HG03280 (cell line): ENCODE measurements at regions not wholly inside any gene's neighbourhood (a gene's known extent, or its start where the extent isn't known, plus 50 kb on each side); places are given as distances from the start of the nearest gene placed in this dataset.

ENCODE experiments used
- ATAC-seq: cut with Tn5 transposase; IDR thresholded peaks from one replicate; pipeline ENCODE4 v1.9.1; 2021; ENCODE audit warnings: mild to moderate bottlenecking, moderate library complexity; ENCODE audit not compliant: unreplicated experiment

DNA sequence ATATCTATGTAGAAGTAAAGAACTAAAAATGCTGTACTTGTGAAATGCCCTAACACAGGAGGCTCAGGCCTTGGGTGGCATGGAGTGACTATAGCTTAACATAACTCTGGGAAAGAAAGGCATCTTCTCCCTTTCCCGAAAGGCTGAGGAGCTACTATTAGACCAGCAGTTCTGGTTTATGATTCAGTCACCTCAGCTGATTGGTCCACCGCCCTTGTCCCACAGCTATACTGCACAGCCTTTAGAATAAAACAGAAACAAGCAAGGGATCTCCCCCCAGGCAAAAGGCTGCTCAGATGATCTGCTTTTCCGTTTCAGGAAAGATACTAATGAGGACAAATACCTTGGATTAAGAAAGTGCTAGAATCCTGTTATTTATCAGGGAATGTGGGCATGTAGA lies 171.3 kb downstream of the SNCA start:
- ATAC-seq = no peak

DNA sequence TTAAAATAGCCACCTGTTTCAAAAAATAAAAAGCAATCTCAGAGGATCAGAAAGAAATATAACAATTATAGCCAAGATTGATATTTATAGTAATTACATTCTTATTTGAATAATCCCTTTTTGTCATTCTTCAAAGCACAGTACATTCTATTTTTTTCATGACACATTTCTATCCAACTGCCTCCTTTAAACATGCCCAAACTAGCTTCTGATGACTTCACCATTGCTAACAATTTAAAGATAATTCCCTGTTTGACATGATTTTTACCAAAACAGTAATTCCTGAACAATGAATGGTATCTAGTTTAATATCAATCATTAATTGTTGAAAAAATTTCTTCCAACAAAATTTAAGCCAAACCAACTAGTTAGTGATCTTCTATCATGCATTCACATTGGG lies 172.4 kb downstream of the SNCA start:
- ATAC-seq = no peak

DNA sequence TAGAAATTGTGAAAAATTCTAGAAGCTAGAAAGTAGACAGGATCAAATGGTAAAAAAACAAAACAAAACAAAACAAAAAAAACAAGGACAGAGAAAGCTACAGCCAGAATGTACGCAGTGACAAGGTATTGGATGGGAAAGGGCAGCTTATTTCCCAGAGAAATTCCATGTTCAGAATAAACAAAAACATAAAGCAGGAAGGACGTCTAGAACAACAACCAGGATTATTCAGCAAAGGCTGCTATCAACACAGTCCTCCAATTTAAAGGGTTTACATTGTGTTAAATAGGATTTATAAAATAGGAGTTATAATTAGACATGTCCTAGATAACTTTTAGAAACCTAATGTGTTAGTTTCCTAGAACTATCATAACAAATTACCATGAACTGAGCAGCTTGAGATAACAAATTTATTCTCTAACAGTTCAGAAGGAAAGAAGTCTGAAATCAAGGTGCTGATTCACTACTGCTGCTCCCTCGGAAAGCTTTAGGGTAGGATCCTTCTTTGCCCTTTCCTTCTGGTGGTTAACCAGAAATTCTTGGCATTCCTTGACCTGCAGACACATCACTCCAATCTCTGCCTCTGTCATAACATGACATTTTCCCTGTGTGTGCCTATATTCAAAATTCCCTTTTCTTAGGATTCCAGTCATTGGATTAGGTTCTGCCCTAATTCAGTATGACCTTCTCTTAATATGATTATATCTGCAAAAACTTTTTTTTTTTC lies 175.6 kb downstream of the SNCA start:
- no peak for ATAC-seq

DNA sequence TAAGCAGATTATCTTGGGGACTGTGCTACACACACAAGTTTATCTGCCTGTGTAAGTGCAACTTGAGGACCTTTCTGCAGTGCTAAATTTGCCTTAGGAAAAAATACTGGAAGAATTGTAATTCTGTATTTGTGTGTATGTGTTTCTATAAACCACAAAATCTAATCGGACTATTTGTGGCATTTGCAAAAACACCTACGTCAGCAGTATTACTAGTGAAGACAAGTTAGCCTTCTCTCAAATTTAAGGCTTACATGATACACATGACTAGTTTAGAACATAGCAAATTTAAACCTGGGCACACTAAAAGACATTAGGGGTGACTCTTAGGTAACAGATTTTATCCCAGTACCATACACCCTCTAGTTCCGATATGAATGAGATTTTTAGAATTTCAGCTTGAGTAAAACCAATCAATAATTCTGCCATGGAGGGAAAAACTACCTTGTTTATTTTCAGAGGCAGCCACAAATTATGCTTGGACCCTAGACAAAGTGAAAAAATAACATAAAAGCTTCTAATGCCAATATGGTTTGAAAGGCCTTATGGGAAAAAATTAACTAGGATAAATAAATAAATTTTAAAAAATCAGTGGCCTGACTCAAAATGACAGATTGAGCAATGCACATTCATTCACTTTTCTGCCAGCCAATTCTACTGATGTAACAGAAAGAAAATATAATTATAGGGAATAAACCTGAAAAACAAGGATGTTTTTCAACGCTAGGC lies 176.4 kb downstream of the SNCA start:
- no peak for ATAC-seq

DNA sequence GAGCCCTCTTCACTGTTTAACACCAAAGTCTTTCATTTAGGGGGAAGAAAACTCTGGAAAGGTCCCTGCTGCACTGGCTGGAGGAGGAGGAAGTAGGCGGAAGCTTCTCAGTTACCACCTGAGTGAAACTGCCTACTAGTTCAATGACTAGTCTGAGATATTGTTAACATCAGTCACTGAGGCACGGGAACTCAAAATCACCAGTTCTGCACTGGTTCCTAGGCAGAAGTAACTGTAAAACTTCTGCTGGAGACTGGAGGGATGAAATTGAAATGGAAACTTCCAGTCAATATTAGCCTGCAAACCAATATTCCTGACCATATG lies 178.3 kb downstream of the SNCA start:
- peak; percentile 70 for ATAC-seq

DNA sequence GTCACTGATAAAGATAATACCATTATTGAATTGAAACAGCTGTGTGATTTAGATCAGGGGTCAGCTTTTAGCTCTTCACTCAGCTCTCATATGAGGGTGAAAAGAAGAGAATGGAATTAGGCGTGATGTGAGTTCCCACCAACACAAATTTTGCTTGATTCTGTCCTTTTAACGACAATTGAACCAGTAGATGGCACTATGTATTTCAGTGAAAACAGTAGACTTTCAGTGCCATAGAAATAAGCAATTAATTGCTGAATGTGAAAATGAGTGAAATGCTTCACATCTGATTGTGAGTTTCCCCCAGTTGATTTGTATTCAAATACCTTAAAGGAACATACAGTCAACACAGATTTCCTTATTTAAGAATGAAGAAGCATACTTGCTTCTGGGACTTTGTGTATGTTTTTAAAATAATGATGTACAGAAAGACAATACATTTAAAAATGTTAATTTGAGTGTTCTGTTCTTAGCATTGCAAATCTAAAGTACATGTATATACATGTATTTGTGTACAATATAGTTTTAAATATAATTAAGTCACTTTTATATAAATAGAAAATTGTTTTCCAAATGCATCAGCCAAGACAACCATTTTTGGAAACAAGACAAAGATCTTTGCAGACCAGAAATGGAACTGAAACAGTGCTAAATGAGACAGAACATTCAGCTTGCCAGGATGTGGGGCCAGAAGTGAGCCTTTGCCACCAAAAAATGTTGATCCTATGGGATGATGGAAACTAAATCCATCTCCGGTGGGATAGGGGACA lies 178.8 kb downstream of the SNCA start:
- ATAC-seq = peak; percentile 50

DNA sequence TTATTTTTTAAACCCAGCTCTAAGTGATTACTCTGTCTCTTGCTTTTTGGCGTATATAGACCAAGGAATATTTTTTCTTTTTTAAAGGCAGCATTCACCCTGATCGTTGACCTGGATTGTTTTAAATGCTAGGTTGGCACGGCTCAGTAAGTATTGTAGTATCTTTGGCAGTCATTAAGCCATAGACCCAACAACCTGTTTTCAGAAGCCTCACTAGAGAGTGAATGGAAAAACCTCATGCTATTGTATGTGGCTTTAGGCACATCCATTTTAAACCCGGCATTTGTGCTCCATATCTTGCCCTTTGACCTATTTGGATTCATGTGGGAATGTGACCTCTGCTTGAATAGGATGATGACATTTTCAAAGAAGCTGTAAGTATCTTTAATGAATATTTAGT lies 183.9 kb downstream of the SNCA start:
- no peak for ATAC-seq

DNA sequence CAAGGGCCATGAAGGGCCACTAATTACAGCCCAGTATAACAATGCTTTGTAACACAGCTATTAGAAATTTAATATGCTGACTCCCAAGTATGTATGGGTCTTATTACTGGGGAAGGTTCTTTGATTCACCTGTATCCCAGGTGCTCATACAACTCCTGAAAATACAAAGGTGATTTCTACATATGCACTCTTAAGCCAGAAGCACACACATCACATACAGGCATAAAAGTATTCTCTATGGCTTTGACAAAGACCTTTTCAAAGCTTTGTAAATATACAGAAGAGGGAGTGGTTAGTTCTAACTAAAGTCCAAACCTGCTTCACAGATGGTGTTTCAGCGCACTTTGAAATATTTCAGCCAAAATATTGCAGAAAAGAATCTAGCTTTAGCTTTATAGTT lies 191.5 kb downstream of the SNCA start:
- ATAC-seq = no peak

DNA sequence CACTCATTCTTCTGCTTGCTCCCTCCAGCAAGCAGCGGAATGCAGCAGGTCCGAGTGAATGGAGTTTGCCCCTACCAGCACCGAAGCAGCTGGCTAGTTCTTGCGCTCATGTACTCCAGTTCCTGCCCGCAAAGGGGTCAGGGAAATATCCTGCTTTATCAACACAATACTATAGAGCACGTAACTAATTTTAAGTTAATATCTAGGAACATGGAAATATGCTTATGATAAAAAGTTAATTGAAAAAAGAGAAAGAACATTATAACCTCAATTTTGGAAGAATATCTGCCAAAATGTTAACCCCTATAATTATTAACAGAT lies 195.6 kb downstream of the SNCA start:
- no peak for ATAC-seq

DNA sequence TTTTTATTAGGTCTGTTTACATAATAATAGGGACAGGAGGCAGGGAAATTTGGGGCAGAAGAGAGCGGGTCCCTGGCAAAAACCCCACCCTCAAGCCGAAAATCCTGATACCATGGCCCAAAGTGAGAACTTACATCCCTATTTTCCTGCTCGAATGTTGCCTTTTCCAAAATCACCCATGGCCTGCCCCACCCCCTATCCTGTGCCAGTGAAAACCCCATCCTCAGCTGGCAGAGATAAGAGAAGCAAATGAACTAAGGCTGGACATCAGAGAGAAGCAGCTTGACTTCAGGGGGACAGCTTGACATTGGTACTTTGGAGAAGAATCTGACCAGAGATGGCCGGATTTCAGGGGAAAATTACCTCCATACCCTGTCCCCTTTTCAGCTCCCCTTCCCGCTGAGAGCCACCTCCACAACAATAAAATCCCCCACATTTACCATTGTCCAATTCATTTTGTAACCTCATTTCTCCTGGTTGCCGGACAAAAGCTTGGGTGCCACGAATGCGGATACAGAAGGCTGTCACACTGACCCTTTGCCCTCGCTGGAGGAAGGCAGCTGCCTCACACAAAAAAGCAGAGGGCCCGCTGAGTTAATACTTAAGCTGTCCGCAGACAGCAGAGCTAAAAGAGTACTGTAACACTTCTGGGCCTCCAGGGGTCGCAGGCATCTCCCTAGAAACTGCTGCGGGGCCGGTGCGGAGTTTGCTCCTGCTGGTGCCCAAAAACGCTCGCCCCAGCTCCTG lies 196.2 kb downstream of the SNCA start:
- ATAC-seq = peak; percentile 74

DNA sequence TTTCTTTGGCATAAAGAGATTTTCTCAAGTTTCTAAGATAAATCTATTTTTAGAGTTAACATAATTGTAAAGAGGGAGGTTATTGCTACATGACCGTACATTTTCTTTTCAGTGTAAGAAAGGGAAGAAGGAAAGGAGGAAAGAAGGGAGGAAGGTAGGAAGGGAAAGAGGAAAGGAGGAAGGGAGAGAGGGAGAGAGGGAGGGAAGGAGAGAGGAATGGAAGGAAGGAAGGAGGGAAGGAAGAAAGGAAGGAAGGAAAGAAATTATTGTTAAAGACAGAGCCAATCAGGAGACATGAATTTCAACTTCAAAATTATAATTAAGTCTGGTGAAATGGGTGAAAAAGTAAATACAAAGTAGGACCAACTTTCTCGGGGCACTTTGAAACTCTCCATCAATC lies 197.6 kb downstream of the SNCA start:
- ATAC-seq = no peak

DNA sequence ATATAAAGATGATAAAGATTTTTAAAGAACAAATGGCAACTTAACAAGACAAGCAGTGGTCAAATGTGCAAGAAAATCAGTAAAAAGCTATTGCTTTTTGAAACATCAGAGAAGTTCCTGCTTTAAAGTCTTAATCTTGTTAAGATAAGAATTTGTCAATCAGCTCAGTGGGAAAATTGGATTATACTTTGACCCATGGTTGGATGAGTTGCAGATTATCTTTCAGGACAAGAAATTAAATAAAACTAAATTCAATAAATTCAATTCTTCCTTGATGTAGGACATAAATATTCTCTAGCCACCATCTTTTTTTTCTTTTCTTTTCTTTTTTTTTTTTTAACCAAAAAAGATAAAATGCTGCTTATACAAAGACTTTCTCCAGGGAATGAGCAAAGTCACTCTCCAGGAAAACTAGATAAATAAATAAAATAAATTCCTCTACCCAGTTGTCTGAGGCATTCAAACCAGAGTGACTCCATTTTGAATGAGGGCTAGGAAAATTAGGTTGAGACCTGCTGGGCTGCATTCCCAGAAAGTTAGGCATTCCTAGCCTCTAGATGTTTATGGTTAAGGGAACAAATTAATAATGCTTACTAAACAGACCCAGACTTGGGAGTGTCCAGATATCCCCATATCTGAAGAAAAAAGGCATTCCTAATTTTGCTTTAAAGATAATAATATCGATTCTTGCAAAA lies 211.2 kb downstream of the SNCA start:
- ATAC-seq = no peak

DNA sequence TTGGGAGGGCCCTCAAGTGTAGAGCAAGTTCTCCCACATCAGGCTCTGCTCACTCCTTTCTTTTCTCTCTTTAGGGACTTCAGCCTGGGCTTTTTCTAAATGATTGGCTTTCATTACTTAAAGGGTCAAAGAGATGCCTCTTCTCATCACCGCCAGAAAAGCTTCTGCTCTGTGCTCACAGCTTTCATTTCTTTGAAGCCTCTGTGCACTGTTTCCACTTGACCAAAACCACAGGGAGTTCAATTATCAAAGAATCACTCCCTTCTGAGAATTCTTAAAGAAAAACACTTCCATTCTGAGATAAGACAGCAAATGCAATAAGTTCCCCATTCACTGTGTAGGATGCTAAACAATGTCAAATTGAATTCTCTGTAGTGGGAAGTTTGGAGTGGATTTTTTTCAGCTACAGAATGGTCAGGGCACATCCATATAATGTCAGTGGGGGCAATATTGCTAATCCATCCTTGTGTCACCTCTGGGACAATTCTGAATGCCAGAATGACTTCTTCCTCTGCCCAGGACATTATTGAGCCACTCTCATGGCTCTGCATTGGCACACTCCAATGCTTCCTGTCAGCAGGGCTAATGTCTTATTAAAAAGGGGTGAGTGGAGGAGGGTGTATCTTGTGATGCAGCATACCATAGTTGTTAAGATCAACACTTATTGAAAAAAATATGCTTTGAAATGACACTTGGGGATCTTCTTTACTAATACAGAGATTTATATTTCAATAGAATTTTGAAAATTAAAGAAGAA lies 217.6 kb downstream of the SNCA start:
- ATAC-seq = no peak

DNA sequence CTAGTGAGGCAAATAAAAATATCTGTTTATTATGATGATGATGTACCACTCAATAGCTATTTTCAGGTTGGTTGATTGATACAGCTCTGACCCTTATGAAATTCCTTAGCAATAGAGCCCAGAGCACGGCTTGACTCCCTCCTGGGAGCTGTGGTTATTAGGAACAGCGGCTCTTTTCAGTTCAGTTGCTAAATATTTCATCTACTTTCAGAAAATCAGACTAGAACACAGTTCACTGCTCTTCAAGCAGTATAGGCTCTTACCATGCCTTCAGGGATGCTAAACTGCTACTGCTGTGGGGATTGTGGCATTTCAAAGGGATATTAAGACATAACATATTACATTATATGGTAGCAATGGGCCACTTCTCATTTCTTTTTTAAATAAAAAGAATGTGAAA lies 218.8 kb downstream of the SNCA start:
- ATAC-seq = no peak

DNA sequence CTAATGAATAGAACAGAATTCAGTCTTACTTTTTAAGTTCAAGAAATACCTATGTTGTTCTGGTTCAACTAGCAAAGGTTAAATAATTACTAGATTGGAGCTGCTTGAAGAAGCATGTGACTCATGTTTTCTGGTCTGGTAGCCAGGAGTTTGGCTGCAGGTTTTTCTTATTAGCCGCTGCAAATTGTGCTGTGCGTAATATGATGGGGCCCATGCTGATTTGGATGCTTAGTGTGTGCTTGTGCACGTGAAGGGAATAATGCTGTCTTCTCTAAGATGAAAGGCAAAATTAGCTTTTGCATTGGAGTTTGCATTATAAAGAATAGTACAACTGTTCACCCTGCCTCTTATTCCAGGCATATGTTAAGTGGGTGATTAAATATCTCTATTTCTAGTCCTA lies 219.6 kb downstream of the SNCA start:
- no peak for ATAC-seq

DNA sequence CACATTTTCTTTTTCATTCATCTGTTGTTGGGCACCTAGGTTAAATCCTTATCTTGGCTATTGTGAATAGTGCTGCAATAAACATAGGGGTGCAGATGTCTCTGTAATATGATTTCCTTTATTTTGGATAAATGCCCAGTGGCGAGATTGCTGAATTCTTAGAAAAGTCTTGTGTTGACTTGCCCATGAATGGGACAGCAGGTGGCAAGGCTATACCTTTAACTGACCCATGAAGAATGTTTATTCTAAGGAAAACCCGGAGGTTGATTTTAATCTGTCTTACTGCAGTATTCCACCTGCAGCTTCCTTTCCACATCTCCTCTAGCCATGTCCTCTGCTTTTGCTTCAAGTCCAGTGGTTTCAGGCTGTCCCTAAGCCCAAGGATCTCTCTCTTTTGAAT lies 220.6 kb downstream of the SNCA start:
- no peak for ATAC-seq

DNA sequence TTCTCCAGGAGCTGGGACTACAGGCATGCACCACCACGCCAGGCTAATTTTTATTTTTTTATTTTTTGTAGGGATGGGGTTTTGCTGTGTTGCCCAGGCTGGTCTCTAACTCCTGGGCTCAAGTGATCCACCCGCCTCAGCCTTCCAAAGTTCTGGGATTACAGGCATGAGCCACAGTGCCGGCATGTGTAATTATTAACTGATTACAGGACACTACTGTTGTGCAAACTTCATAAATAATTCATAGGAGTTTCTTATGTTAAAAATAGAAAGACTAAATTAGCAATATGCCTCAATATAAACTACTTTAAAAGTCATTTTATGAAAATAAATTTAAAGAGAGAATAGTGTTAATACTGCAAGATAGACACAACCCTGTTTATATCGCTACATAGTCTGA lies 221.9 kb downstream of the SNCA start:
- no peak for ATAC-seq

DNA sequence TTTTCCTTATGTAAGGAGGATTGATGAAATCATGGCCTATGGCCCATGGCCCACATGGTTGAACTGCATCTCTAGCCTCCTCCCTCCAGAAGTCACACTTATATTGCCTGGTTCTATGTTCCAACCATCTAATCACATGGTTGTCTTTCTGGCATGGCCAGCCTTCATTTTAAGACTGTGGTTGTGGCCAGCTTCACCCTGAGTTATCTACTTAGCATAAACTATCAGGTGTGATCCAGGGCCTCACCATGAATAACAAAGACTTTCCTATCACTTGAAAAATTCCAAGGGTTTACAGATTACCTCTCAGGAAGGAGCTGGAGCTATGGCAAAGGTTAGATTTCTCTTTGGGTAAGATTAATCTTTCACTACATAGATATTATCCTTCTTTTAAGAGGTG lies 222.8 kb downstream of the SNCA start:
- no peak for ATAC-seq

DNA sequence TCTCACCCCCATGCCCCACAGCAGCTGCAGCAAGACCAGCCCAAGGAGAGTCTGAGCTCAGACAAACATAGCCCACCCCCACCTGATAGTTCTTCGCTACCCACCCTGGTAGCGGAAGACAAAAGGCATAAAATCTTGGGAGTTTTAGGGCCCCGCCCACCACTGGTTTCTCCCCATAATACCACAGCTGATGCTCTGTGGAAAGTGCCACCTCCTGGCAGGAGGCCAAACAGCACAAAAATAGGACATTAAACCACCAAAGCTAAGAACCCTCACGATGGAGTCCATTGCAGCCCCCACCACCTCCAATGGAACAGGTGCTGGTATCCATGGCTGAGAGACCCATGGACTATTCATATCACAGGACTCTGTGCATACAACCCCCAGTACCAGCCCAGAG lies 226.7 kb downstream of the SNCA start:
- no peak for ATAC-seq

DNA sequence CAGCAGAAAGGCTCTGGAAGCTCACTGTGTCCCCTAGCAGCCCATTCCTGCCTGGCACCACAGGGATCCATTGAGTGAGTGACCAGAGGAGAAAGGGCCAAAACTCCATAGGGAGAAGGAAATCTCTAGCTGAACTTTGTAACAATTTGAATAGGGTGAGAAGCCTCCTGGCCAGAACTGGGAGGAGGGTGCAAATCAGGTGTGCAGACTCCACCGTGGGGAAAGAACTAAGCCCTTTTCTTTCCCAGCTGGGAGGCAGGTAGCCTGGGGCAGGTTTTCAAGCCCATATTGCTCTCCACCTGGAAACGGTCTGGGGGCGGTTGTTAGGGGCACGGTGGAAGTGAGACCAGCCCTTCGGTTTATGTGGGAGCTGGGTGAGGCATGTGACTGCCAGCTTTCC lies 227.2 kb downstream of the SNCA start:
- ATAC-seq = no peak
